ENCODE measurements at regions not wholly inside any gene's neighbourhood (a gene's known extent, or its start where the extent isn't known, plus 50 kb on each side); places are given as distances from the start of the nearest gene placed in this dataset.

DNA sequence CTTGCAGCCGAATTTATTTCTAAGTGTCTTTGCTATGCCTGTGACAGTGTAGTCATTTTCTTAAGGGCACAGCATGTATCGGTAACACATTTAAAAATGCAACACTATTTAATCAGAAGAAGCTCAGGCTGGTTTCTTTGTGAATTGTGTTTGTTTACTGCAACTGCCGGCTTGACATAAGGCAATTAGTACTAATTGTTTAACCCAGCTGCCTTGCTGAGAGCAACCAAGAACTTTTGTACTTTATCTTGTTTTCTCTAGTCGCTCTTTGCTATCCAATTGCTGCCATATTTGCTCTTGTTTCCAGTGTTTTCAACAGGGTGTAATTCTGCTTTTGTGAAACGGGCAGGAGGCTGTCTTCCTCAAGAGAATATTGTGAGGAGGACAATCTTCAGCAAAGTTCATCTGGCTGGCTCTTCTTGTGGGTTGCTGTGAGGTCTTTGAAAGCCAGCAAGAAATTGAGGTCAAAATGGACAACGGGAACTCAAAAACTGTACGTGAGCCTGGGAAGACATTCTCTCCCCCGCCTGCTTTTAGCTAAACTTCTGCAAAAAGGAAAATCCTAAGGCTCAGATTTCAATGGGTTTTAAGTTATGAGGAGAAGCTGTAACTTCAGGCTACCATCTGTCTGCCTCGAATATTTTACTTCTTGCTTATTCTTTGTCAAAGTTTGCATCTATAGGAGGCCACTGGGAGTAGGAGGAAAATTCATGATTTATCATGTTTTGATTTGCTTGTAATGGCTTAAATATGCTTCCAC, 75.8 kb upstream of the TSHZ3 start:
- TF ChIP-seq, protein P1, sequence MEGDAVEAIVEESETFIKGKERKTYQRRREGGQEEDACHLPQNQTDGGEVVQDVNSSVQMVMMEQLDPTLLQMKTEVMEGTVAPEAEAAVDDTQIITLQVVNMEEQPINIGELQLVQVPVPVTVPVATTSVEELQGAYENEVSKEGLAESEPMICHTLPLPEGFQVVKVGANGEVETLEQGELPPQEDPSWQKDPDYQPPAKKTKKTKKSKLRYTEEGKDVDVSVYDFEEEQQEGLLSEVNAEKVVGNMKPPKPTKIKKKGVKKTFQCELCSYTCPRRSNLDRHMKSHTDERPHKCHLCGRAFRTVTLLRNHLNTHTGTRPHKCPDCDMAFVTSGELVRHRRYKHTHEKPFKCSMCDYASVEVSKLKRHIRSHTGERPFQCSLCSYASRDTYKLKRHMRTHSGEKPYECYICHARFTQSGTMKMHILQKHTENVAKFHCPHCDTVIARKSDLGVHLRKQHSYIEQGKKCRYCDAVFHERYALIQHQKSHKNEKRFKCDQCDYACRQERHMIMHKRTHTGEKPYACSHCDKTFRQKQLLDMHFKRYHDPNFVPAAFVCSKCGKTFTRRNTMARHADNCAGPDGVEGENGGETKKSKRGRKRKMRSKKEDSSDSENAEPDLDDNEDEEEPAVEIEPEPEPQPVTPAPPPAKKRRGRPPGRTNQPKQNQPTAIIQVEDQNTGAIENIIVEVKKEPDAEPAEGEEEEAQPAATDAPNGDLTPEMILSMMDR (IDR thresholded peaks at IDR 0.05; ENCODE audit: poor library complexity) = no peak
- no peak for TF ChIP-seq EZH2phosphoT487 (IDR thresholded peaks at IDR 0.05; ENCODE audit: low read depth, severe bottlenecking, unreplicated experiment)
